GM18951 (cell line): ENCODE measurements at regions not wholly inside any gene's neighbourhood (a gene's known extent, or its start where the extent isn't known, plus 50 kb on each side); places are given as distances from the start of the nearest gene placed in this dataset.

Experiments used
- POLR2A ChIP-seq: IDR thresholded peaks from 4 replicates; pipeline ENCODE4 v1.6.1; 2011; ENCODE audit warnings: mild to moderate bottlenecking; ENCODE audit not compliant: insufficient read length, insufficient read depth; ENCODE audit errors: extremely low read depth
- in situ Hi-C: fragments of 300-500 bp; cut with MboI; formaldehyde crosslinking; loops from one replicate; pipeline ENCODE4 v1.12.0; 2022; ENCODE audit warnings: low sequenced_read_pairs, mixed read lengths, inconsistent platforms; ENCODE audit not compliant: unreplicated experiment

DNA sequence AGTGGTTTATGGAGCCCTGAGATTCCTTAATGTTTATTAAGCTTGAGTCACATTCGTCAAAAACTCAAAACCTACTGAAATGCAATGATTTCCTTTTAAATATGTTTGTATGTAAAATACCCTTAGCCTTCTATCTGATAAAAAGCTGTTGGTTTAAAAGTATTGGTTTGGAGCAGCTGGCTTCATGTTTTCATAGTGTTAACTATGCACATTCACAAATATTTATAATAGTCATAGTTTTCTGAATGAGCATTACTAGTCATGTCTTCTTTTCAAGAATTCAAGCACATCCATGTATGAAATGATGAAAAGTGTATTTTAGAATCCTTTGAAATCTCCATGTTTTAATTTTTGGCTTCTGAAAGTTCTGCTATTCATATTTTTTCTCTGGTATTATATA lies 558.6 kb downstream of the UTRN start:
- TF ChIP-seq POLR2A: no peak
- in situ Hi-C loops: no loop called here

GRCh38 chr6:144844596-144844995 lies 559.5 kb downstream of the UTRN start:
- in situ Hi-C loops: no loop called here
- no peak for TF ChIP-seq POLR2A

DNA sequence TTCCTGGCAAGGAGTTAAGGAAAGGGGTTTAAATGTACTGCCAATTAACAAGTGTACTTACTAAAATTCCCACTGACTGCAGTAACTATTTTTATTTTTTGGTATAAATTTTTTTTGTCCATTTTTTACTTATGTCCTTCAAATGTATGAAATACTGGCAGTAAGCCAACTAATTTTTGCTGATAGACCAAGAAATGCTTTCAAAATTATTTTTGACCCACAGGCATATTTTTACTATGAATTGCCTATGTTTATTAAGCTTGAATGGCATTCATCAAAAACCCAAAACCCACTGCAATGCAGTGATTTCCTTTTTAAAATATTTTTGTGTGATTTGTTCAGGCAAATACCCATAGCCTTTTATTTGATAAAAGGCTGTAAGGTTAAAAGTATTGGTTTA lies 560.1 kb downstream of the UTRN start:
- TF ChIP-seq POLR2A: no peak
- in situ Hi-C loops: no loop called here

DNA sequence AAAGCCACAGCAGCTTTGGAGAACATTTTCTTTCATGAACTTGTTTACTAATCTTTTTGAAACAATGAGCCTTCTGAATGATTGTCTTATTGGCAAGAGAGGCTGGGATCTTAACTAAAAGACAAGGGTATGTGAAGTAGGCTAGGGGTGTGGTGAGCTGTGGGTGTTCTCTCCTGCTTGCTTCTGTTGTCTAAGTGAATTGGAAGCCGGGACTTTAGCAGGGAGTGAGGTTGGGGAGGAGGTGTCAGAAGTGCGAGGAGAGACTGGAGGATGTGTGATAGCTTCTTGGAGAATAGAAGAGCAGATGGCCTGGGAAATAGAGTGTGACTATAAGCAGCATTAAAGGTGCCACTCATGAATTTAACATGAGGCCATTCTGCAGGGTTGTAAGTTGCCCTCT lies 562.8 kb downstream of the UTRN start:
- no peak for TF ChIP-seq POLR2A
- in situ Hi-C loops: no loop called here

- in situ Hi-C loops: no loop called here
- no peak for TF ChIP-seq POLR2A
Measured at GRCh38 chr6:144849920-144850319, 564.8 kb downstream of the UTRN start.

DNA sequence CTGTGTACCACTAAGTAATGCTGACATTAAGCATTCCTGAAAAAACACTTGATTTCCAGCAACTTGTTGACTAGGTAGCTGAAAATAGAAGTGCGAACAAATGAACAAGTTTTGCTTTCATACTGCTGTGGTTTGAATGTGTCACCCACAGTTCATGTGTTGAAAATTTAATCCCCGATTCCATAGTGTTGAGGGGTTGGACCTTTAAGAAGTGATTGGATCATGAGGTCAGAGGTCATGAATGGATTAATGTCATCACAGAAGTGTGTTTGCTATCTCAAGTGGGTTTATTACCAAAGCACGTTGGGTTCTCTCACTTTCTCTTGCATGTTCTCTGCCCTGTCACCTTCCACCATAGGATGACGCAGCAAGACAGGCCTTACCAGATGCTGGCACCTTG lies 568.5 kb downstream of the UTRN start:
- TF ChIP-seq POLR2A: no peak
- in situ Hi-C loops: no loop called here

GRCh38 chr6:144854654-144855053 lies 569.5 kb downstream of the UTRN start:
- no peak for TF ChIP-seq POLR2A
- in situ Hi-C loops: no loop called here

- TF ChIP-seq POLR2A: no peak
- in situ Hi-C loops: no loop called here
Measured at GRCh38 chr6:144855375-144855774, 570.2 kb downstream of the UTRN start.

DNA sequence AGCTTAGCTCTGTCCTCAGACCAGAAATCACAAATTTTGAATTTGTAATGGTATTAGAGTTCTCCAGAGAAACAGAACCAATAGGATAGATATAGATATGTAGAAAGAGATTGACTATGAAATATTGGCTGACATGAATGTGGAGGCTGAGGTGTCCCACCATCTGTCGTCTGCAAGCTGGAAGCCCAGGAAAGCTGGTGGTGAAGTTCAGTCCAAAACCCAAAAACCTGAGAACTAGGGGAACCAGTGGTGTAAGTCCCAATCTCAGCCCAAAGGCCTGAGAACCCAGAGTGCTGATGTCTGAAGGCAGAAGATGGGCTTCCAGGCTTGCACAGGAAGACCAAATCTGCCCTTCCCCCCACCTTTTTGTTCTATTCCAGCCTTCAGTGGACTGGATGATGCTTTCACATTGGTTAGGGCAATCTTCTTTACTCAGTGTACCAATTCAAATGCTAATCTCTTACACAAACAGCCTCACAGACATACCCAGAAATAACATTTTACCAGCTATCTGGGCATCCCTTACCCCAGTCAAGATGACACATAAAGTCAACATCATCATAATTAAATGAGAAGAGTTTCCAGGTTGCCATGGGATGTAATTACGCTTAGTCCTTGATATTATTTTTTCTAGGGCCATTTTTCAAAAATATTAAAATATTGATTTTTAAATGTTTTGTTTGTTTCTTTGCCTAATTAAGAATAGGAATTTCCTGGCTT lies 570.8 kb downstream of the UTRN start:
- TF ChIP-seq POLR2A: no peak
- in situ Hi-C loops: no loop called here

DNA sequence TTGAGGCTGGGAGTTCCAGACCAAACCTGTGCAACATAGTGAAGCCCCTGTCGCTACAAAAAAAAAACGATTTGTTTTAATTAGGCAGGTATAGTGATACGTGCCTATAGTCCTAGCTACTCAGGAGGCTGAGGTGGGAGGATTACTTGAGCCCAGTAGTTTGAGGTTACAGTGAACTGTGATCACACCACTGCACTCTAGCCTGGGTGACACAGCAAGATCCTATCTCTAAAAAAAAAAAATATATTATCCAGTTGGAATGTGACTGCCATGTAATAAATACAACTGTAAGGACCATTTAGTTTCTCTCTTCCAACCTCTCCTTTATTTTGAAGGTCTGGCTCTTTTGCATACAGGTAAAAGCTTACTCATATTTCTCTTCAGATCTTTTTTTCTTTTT lies 571.5 kb downstream of the UTRN start:
- in situ Hi-C loops: no loop called here
- no peak for TF ChIP-seq POLR2A

DNA sequence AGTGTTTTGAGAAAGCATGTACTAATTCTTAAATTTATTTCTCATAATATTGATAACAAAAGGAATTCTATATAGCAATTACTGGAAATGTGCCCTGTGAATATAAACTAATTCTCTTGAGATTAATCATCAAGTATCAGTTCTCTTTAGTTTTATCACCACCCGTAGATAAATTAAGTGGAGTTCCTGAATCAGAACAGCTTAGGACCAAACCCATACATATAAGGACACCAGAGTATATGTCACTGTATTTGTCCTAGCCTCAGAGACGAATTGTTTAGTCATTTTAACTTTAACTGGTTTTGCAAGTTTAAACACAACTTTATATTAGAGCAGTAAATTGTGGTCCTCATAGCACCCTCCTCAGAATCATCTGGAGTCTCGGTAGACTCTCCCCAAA lies 572.0 kb downstream of the UTRN start:
- in situ Hi-C loops: no loop called here
- TF ChIP-seq POLR2A: no peak

- no peak for TF ChIP-seq POLR2A
- in situ Hi-C loops: no loop called here
Measured at GRCh38 chr6:144862769-144863168, 577.6 kb downstream of the UTRN start.

DNA sequence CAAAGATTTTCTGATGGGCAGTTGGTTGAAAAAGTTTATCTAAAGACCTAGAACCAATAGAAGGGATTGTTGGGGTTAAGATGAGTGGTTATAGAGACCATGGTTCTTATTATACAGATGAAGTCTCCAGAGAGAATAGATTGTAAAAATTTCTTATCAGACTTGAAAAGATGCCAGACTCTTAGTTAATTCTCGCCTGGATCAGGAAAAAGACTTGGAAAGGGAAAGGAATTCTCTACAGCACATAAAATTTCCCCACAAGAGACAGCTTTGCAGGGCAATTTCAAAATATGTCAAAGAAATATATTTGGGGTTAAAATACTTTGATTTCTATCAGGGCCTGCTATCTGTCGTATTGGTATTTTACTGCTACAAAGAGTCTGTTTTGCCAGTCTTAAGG lies 582.6 kb downstream of the UTRN start:
- in situ Hi-C loops: no loop called here
- no peak for TF ChIP-seq POLR2A

DNA sequence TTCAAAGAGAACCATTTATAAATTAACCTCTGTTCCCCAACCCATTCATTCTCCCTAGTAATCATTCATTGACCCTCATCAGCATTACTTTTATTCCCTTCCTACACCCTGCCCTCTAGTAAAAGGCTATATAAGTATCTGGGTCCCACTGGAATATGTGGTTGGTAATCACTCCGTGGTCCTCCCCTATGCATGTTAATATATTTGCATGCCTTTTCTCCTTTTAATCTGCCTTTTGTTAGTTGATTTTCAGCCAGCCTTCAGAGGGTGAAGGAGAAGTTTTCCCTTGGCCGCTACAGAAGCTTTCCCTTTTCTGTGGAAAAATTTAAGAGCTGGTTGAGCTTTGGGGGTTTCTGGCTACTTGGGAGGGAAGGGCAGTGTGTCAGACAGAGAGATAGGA lies 585.6 kb downstream of the UTRN start:
- TF ChIP-seq POLR2A: no peak
- in situ Hi-C loops: no loop called here
